ENCODE measurements at regions not wholly inside any gene's neighbourhood (a gene's known extent, or its start where the extent isn't known, plus 50 kb on each side); places are given as distances from the start of the nearest gene placed in this dataset.
"Not testable (repeated sequence)": the region's sequence is repeated elsewhere in the genome, so short reads cannot be mapped to it uniquely, and the experiment has no call there.

DNA sequence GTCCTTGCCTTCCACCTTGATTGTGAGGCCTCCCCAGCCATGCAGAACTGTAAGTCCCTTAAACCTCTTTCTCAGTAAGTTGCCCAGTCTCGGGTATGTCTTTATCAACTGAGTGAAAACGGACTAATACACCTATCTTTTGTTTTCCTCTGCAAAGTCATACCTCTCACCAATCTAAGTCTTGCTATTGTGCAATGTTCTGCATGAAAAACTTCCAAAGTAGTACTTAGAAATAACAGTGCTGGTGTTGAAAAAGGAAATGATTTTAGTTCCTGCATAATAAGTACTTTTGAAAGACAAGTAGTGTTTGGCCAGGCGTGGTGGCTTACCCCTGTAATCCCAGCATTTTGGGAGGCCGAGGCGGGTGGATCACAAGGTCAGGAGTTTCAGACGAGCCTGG, 573.5 kb downstream of the ANKRD50 start:
- no peak for DNase-seq

DNA sequence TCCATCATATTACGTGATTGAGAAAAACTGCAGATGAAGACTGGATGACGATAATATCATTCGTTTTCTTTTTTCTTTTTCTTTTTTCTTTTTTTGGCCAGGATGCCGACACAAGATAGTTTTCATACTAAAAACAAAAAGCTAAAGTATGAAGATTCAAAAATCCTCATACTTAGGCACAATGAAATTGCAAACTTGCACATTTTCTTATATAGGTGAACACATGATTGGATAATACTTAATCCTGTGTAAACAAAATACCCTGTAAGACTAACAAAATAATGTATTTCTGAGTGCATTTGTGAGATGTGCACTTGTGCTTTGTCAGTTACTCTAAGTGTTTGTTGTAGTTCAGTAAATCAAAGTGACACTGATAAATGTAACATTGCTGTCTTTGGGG, 568.9 kb downstream of the ANKRD50 start:
- no peak for DNase-seq

DNA sequence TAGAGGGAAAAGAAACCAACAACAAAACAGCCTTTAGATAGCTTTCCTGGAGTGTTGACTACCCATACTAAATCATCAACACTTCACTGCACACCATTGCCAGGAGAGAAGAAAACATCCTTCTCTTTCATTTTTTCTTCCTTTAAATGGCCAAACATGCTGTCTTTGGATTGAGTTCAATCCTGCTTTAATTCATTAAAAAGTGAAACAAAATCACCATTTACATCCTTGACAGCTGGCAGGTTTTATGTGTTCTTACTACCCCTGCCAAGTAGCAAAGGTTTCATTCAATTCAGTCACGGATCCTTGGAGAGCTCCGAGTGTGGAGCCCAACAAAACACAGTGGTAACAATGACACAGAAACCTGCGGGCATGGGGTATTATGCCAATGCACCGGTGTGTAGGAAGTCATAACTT, 568.3 kb downstream of the ANKRD50 start:
- DNase-seq = no peak

DNA sequence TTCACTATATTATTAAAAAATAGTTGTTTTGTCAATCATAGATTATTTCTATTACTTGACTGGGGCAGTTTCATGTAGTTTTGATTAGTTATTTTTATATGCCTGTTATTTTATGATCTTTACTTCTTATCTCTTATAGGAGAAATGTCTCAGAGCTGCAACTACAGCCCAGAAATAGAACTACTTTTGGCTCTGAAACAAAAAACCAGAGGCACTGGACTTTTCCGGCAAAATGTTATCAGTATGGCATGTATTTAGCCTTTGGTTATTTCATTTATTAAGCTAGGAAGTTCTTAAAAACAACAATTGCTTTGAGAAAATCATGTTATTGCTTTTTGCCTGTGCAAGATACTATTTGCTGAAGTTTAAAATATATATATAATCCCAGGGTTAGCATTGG, 566.5 kb downstream of the ANKRD50 start:
- DNase-seq = no peak

DNA sequence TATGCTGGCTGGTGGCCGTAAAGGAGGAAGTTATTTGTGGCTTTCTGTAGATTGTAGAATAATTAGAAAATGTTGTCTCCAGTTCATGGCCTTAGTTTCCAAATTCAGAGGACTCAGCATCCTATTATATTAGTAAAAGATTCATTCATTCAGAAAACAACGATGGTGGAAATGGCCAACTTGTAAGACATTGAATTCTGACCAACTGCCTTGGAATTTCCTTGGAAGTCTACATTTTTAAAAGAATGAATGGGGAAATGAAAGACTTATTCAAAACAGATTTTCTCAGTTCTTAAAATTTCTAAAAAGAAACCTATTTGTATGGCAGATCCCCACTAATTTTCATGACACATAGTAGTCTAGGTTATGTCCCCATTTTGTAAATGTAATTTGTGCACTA, 561.5 kb downstream of the ANKRD50 start:
- no peak for DNase-seq

DNA sequence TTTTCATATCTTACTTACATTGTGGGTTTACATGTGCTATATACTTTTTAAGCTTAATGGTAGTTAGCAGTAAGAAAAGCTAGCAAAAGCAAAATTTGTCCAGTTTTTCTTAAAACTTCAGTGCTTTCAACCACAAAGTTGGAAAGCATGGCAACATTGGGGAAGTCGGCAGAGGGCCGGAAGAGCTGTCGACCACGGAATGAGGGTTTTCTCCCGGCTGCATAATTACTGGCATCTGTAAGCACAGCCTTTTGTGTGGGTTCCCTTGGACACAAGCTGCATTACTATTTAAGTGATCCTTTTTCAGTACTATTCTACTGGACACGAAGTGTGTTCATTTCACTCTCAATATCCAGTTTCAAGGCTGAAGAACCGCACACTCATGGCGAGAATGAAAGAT, 560.4 kb downstream of the ANKRD50 start:
- DNase-seq = no peak

DNA sequence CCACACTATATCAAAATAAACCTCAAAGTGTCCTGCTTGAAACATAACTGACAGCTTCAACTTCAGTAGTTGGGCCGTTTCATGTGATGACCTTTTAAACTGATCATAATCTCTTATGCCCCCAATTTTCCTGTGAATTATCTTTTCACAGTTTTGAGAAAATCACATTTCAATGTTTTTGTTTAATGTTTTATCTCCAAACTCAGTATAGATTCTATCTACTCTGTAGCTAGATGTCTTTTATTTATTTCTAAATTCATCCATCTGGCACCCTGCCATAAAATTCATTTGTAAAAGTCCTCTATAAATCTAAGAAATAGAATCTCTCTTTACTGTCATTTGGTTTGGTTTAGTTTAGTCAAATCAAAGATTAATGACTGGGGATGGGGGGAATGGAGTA, 557.3 kb downstream of the ANKRD50 start:
- DNase-seq = no peak

DNA sequence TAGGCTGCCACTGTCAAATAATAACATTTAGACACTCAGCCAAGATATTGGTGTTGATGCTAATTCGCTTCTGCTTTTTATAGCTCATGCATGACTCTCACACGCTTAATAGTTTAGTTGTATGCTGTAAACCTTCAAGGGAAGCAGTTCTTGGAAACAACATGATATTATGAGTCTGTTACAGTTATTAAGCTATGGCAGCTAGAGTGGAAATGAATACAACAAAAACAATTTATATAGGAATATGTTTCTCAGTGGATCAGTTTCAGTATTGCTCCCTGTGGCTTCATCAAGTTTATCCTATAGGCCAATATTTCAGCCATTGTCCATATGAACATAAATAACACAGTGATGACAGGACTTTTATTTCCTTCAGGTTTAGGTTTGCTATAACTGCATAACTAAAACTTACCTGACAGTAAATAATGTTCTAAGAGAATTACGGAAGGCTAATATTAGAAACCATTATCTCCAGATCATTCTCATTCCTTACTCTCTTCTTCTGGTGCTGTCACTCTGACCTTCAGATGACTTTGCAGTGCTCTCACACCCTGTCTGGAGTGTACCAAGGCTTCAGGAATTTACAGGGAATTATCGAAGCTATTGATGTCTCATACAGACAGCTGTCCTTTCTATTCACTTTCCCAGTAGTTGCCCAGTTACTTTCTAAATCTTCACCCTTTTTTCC, 555.0 kb downstream of the ANKRD50 start:
- DNase-seq = no peak

DNA sequence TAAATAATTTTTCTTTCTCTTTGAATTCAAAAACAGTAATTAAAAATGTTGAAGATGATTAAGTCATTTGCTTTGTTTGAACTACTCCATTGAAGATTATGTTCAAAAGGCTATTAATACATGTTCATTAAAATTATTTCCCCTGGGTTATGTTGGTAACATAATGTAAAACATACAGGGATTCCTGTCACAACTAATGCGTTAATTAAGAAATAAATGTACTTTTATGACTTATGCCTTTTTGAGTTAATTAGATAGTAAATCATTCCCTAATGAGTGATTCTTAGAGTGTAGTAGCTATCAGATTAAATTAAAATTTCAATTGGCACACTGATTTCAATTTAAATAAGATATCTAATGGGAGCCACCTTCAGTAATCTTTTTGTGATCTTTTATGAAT, 549.1 kb downstream of the ANKRD50 start:
- no peak for DNase-seq

DNA sequence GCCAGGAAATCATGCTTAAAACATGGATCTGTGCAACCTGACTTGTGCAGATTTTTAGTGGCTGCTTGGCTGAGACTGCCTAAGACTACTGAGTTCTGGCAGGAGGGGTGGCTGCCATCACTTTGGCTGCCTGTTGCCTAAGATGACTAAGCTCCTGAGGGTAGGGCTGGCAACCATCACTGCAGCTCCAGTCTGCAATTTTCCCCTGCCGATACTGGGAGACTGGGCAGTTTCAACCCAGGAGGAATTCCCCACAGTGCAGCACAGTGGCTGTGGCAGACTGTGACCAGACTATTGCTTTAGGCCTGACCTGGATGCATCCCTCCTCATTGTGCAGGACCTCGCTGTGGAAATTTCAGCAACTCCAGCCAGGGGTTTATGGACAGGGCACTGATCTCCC, 544.9 kb downstream of the ANKRD50 start:
- no peak for DNase-seq

DNA sequence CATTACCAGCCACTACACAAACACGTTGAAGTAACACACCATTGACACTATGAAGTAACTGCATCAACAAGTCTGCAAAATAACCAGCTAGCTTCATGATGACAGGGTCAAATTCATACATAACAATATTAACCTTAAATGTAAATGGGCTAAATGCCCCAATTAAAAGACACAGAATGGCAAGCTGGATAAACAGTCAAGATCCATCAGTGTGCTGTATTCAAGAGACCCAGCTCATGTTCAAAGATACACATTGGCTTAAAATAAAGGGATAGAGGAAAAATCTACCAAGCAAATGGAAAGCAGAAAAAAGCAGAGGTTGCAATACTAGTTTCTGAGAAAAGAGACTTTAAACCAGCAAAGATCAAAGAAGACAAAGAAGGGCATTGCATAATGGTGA, 543.0 kb downstream of the ANKRD50 start:
- DNase-seq = not testable (repeated sequence)

DNA sequence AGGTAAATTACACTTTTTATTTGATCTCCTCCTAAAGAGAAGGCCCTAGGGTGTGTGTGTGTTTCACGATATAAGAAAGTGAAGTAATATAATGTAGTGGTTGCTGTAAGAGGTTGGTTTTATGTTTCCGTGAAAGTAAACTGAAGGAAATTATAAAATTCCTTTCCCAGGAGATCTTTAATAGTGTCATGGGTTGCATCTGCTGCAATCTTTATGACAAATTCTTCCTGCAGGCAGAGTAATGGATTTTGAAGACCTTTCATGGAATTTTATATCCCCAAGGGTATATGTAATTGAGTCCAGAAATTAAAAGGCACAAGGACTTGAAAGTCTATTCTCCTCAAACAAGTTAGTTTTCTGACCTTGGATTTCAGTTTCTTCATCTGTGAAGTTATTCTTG, 538.6 kb downstream of the ANKRD50 start:
- DNase-seq = no peak

DNA sequence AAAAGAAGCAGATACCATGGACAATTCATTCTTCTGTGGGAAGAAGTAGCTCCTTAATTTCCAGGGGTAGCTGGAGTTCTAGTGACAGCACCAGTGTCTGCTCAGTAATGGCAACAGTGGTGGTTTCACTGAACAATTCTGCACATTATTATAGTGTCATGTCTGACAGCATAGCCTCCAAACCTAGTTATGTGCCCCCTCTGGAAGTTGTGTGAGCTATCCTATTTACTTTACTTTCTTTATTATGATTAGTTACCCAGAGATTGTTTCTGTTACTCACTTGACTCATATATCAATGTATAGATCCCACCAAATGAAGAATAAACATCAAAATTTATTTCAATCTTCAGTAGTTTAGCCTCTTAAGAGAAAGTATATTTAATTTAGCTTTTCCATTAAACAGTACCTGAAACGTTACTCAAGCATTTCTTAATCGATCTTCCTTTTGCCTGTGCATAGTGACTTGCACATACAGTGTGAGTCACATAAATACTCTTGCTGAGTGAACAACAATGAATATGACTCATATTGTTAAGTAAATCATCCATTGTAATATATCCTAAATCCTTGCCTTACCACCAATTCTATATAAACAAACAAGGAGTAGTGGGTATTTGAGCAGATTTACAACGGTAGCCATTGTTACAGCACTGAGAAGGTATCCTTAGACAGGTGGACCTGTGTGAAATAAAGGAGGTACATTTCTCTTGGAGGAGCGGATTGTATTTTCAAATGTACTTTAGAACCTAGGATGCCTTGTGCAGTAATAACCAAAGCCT, 534.7 kb downstream of the ANKRD50 start:
- DNase-seq = peak; percentile 77

DNA sequence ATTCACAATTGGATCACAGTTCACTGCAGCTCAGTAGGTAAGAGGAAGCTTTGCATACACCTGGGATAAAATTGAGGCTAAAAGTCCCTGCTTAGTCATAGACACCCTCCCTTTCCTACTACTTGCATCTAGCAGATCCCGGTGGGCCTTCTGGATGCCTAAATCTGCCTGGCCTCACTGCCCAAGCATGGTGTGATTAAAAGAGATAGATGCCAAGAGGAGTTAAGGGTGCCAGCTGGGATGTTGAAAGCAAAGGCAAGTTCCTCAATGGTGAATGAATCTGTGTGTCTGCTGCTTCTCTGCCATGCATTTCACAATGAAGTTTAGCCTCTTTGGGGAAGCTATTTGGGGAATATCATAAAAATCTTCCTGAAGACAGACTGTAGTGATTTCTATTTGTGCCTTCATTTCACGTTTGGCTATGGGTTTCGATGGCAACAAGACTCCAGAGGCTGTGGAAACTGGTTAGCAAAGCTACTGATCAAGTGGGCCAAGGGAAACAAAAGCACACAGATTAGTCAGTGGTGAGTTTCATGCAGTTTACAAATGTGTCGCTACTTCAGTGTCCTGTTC, 534.0 kb downstream of the ANKRD50 start:
- DNase-seq = no peak

DNA sequence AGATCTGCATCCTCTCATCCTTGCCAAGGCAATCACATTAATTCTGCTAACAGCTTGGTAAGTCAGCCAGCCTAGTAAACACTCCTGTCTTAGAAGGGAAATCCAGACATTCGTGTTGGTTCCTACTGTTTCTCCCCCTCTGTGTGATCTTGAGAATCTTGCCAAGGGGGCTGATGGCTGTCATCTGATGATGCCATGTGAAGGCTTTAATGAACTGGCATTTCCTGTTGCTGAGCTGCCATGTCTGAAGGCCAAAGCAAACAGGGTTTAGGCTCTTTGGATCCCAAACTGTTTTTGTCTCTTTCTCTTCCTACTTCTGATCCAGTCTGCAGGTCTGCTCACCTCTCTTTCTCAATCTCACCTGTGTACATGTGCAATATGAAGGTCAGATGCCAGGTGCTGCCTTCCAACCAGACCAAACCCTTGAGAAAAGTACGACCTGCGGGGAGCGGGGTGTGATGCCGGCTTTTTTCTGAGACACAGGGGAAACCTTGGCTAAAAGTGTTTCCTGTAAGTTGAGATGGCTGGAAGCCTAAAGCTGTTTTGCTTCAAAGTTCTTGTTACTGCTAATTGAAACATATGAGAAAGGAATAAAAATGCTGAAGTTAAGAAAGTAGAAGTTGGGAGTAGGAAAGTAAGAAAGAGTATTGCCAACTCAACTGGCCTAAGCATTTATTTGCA, 532.9 kb downstream of the ANKRD50 start:
- no peak for DNase-seq

DNA sequence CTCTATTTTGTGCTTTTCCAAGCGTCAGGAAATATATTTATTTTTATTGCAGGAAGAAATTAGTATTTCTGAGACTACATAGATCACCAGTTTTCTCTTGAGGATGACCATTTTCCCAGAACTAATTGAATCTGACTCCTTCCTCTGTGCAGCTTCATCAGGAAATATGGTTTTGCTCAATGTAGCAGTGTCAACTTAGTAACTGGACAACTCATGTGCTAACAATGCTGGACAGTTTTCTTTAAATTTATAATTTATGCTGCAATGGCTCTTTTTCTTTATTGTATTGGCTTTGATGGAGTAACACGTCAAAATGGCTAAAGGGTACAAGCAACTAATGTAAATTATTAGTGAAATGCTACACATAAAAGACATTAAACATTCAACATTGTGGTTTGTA, 531.5 kb downstream of the ANKRD50 start:
- no peak for DNase-seq

DNA sequence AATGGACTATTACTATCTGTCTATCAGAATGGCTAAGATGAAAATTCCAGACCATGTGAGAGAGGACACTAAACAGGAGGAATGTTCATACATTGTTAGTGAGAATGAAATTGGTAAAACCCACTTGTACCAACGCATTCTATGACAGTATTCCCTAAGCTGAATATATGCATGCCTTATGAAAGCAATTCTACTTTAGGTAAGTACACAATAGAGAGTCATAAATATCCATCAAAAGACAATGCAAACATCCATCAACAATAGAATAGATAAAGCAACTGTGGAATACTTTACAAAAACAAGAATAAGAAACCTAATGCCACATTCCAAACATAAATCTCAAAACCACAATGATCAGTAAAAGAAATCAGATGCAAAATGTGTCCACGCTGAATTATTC, 529.3 kb downstream of the ANKRD50 start:
- no peak for DNase-seq

DNA sequence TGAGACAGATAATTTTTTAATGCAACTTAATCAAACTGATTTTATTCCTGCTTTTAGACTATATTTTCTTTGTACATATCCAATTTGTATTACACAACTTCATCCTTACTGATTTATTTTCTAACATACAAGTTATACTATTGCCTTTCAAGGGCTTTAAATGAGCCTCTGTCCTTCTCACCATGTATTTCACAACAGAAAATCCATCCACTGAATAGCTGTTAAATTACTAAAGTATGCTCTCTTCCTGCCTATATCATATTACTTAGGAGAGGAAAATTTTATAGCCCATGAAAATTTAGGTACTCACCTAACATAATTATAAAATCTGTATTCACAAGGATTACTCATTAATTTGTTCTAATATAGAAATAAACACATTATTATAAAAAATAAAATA, 528.6 kb downstream of the ANKRD50 start:
- DNase-seq = peak; percentile 35

DNA sequence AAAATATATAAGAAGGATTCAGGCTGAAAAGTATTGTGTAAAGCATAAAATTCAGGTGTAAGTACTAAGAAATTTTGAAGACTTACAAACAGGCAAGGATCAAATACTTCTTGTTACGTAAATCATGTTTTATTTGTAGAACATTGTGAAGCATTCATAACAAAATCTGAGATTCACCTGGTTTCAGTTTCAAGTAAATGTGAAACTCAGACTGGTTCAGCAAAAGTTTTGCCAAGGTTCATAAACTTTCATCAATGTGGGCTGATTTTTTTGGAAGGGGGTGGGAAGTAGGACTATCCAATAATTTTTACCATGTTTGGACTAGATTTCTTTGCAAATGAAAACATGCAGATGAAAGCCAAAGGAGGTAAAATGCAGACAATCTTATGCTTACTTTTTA, 527.7 kb downstream of the ANKRD50 start:
- DNase-seq = no peak

DNA sequence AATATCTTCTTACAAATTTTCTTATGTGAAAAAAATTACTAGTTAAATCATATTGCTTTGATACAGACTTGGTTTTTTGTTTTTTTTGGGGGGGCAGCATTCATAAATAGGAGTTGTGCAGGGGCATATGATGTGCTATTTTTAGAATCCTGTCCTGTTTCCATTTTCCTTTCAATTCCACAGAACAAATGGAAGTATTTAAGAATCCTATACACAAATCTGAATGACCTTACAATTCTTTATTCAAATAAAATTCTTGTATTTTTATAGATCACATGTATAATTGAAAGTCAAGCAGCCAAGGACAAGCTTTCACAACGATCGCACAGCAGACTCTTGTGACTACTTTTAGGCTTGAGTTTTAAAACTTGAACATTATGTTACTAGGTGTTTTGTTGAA, 523.9 kb downstream of the ANKRD50 start:
- DNase-seq = no peak

DNA sequence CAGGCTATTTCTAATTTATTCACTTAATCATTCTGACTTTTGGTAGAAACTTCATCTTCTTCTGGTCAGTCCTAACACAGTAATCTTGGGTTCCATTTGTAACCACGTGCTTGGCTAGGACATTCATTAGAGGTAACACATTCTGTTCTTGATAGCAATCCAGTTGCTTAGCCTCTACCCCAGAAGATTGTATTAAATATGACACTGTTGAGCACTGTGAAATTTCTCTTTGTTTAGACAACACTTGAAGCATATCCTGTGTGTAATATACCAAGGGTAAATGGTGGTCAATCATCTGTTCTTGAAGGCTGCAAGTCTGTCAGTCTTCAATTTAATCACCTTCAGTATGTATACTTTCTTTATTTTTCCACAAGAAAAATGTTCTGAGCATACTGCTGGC, 523.0 kb downstream of the ANKRD50 start:
- DNase-seq = no peak

DNA sequence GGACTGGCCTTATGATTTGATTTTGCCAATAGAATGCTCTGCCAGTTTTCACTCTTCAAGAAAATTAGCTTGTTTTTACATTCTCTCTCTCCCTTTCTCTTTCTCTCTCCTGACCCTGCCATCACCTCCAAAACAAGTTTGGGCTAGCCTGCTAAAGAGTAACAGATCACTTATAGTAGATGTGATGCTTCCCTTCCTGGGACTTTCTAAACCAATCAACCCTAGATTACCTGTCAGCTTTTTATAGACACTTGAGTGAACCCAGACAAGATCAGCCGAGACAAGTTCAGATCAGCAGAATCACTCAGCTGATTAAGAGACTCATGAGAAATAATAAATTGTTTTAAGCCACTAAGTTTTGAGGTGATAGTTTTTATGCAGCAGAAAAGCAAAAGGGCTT, 521.2 kb downstream of the ANKRD50 start:
- DNase-seq = no peak

DNA sequence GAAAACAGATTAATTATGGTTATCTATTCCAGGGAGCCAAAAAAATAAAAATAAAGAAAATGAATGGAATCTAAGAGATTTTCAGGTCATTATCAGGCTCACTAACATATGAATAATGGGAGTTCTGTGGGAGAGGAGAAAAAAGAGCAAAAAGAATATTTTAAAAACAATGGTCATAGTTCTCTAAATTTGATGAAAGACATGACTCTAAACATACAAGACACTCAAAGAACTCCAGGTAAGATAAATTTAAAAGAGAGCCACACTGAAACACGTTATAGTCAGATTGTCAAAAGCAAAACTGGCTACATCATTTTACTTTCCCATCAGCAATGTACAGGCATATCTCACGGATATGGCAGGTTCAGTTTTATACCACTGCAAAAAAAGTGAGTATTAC, 520.0 kb downstream of the ANKRD50 start:
- DNase-seq = no peak

DNA sequence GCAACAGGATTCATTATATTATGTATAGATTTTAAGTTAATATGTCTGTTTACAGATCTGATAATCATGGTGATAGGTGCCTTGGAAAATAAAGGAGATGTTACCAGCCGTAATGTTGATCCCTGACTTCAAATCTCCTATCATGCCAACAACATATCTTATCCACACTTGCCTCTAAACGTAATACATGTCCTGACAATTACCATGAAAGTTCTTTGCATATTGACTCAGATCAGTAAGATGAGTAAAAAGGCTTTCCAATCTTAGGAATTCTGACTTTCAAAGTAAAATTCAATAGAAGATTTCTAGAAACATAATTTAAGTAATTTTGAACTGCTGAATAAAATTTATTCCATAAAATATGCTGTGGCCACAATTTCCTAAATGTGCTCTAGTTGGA, 513.3 kb downstream of the ANKRD50 start:
- DNase-seq = no peak
